ENCODE measurements at regions not wholly inside any gene's neighbourhood (a gene's known extent, or its start where the extent isn't known, plus 50 kb on each side); places are given as distances from the start of the nearest gene placed in this dataset.
"Not testable (repeated sequence)": the region's sequence is repeated elsewhere in the genome, so short reads cannot be mapped to it uniquely, and the experiment has no call there.

DNA sequence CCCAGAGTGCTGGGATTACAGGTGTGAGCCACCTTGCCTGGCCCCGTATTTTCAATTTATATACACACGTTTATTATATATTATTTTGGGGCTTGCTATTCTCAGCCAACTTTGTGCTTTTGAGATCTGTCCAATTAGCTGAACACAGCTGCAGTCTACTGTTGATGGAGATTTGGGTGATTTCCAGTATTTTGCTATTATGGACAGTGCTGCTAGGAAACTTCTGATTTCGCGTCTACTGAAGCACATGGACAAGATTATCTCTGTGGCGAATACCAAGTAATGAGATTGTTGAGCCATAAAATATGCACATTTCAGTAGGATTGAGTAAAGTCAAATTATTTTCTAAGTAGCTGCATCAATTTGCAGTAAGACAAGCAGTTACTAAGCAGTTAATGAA, 1731.2 kb upstream of the CDH6 start:
- H3K27me3 ChIP-seq (ENCODE audit: control insufficient read depth, insufficient read depth, low read length), result no peaks in the 10 kb centered on the region
- FAIRE-seq (no peak), DNase-seq (ENCODE audit: low read depth) (no peak)
- no peaks in the 10 kb centered on the region for H3K36me3 ChIP-seq (ENCODE audit: control insufficient read depth, insufficient read depth, low read length)
- TF ChIP-seq, protein P1, sequence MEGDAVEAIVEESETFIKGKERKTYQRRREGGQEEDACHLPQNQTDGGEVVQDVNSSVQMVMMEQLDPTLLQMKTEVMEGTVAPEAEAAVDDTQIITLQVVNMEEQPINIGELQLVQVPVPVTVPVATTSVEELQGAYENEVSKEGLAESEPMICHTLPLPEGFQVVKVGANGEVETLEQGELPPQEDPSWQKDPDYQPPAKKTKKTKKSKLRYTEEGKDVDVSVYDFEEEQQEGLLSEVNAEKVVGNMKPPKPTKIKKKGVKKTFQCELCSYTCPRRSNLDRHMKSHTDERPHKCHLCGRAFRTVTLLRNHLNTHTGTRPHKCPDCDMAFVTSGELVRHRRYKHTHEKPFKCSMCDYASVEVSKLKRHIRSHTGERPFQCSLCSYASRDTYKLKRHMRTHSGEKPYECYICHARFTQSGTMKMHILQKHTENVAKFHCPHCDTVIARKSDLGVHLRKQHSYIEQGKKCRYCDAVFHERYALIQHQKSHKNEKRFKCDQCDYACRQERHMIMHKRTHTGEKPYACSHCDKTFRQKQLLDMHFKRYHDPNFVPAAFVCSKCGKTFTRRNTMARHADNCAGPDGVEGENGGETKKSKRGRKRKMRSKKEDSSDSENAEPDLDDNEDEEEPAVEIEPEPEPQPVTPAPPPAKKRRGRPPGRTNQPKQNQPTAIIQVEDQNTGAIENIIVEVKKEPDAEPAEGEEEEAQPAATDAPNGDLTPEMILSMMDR (IDR thresholded peaks at IDR 0.05; ENCODE audit: insufficient read depth, low read length, severe bottlenecking), result no peak
- H3K4me3 ChIP-seq (ENCODE audit: low read depth, low read length), result no peak overlapping the region

DNA sequence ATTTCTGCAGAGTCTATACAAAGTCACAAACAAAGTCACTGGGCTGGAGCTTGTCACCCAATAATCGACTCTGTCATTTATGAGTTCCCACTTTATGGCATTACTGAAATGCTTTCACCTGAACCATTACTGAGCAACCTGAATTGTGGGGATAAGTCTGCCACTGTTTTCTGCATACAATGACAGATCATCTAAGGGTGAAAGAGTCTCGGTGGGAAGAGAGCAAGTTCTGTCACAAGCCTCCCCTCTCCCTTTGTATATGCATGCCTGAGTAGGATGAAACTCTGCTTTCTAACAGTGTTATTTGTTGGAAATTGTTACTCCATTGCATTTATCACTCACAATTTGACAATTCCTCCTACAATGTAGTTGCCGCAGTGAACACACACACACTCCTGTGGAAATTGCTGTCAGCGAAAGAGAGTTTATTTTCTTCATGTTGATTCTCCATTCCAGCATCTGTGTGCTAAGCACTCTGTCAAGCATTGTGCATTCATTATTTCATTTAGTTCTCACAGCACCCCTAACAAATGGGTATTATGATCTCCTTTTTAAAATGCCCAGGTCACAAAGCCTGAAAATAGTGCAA, 1732.4 kb upstream of the CDH6 start:
- TF ChIP-seq, protein P1 (IDR thresholded peaks at IDR 0.05; ENCODE audit: insufficient read depth, low read length, severe bottlenecking), result no peak
- H3K36me3 ChIP-seq (ENCODE audit: control insufficient read depth, insufficient read depth, low read length), result no peaks in the 10 kb centered on the region
- FAIRE-seq, result no peak
- DNase-seq (ENCODE audit: low read depth), result no peak
- H3K27me3 ChIP-seq (ENCODE audit: control insufficient read depth, insufficient read depth, low read length), result no peaks in the 10 kb centered on the region
- H3K4me3 ChIP-seq (ENCODE audit: low read depth, low read length), result no peak overlapping the region

DNA sequence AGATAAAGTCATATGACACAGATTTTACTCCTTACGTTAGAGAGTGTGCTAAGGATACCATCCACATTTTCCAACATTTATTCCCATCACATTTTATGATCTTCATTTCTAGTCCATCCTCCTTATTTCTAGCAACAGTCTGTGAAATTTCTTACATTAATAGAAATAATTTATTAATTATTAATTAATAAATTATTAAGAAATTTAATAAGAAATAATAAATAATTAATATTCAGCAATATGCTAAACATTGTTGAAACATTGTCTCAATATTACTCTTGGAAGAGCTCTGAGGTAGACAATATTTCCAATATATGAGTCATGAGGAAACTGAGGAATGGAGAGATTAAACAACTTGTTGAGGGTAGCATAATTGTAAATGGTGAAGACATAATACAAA, 1742.5 kb upstream of the CDH6 start:
- FAIRE-seq; H3K36me3 ChIP-seq (ENCODE audit: control insufficient read depth, insufficient read depth, low read length); H3K27me3 ChIP-seq (ENCODE audit: control insufficient read depth, insufficient read depth, low read length); H3K4me3 ChIP-seq (ENCODE audit: low read depth, low read length); DNase-seq (ENCODE audit: low read depth): not testable (repeated sequence)

DNA sequence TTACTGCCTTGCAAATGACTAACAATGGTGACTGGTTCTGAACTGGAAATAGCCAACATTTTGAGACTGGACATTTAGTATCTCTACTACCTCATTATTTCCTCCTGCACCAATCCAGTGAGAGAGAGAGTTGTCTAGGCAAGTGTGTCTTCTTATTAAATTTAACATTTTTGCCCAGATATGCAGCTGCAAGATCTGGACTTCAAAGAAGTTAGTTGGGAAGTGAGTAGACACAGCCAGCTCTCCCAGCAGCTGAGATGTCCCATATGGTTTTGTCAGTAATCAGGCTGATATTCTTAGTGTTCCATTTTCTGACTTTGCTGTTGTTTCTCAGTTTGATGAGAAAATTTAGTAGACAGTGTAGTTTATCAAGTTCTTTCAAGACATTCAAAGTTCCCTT, 1778.8 kb upstream of the CDH6 start:
- no peak for FAIRE-seq
- Histone ChIP-seq H3K4me3 (ENCODE audit: low read depth, low read length) (no peak overlapping the region), H3K36me3 (ENCODE audit: control insufficient read depth, insufficient read depth, low read length) (no peaks in the 10 kb centered on the region), H3K27me3 (ENCODE audit: control insufficient read depth, insufficient read depth, low read length) (no peaks in the 10 kb centered on the region)
- DNase-seq (ENCODE audit: low read depth), result no peak
- TF ChIP-seq, protein P1 (IDR thresholded peaks at IDR 0.05; ENCODE audit: insufficient read depth, low read length, severe bottlenecking), result no peak

DNA sequence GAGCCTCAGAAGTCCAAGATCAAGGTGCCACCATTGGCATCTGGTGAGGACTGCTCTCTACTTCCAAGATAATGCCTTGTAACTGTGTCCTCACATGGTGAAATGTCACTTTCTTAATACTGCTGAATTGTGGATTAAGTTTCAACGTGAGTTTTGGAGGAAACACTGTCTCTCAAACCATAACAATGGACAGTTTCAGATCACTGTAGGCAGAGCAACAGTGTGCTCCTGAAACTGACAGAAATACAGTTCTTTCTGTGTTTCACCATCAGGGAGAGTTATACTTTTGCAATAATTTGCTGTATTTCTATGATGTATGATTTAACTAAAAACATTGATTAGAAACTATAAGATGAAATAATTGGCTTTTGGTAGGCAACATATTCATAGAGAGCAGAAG, 1780.5 kb upstream of the CDH6 start:
- TF ChIP-seq, protein P1 (IDR thresholded peaks at IDR 0.05; ENCODE audit: insufficient read depth, low read length, severe bottlenecking), result no peak
- no peak for FAIRE-seq

DNA sequence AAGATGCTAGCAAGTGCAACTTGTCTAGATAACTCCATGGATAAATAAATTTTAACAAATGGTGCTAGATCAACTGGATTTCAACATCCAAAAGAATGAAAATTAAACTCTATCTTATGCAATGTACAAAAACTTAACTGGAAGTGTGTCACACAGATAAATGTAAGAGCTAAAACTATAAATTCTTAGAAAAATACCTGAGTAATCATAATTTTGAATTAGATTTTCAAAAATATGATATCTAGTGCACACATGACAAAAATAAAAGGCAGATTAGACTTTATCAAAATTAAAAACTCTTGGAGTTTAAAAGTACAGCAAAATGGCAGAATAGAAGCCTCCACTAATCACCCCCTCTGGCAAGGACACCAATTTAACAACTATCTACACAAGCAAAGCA, 1791.2 kb upstream of the CDH6 start:
- no peaks in the 10 kb centered on the region for H3K36me3 ChIP-seq (ENCODE audit: control insufficient read depth, insufficient read depth, low read length)
- no peak overlapping the region for H3K4me3 ChIP-seq (ENCODE audit: low read depth, low read length)
- TF ChIP-seq, protein P1 (IDR thresholded peaks at IDR 0.05; ENCODE audit: insufficient read depth, low read length, severe bottlenecking), result no peak
- H3K27me3 ChIP-seq (ENCODE audit: control insufficient read depth, insufficient read depth, low read length), result no peaks in the 10 kb centered on the region
- DNase-seq (ENCODE audit: low read depth) (no peak), FAIRE-seq (no peak)

More for the DNA sequence above, 1780.5 kb upstream of the CDH6 start:
- Histone ChIP-seq H3K36me3 (ENCODE audit: control insufficient read depth, insufficient read depth, low read length) (no peaks in the 10 kb centered on the region), H3K27me3 (ENCODE audit: control insufficient read depth, insufficient read depth, low read length) (no peaks in the 10 kb centered on the region), H3K4me3 (ENCODE audit: low read depth, low read length) (no peak overlapping the region)
- DNase-seq (ENCODE audit: low read depth), result no peak
